ENCODE measurements at regions not wholly inside any gene's neighbourhood (a gene's known extent, or its start where the extent isn't known, plus 50 kb on each side); places are given as distances from the start of the nearest gene placed in this dataset.

DNA sequence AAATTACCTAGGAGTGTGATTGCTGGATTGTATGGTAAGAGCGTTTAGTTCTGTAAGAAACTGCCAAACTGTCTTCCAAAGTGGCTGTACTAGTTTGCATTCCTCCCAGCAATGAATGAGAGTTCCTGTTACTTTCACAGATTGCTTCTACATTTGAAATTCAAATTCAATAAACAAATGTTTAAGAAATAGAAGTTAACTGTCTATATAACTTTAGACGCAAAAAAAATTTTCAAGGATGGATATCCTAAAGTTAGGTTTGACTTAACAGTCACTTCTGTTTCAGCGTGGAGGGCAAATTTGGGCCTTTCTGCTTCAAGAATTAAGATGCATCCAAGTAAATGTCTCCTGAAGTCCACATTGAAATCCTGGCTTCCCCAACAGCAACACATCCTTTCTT, 445.6 kb downstream of the TAF11L14 start:
- H3K4me3 ChIP-seq (replicated peaks; ENCODE audit: low read depth, low read length), result no peak overlapping the region
- TF ChIP-seq CTCF (IDR thresholded peaks at IDR 0.05; ENCODE audit: low read depth, low read length, missing control alignments), result no peak
- no peak for DNase-seq (ENCODE audit: extremely low read depth, low read depth)

DNA sequence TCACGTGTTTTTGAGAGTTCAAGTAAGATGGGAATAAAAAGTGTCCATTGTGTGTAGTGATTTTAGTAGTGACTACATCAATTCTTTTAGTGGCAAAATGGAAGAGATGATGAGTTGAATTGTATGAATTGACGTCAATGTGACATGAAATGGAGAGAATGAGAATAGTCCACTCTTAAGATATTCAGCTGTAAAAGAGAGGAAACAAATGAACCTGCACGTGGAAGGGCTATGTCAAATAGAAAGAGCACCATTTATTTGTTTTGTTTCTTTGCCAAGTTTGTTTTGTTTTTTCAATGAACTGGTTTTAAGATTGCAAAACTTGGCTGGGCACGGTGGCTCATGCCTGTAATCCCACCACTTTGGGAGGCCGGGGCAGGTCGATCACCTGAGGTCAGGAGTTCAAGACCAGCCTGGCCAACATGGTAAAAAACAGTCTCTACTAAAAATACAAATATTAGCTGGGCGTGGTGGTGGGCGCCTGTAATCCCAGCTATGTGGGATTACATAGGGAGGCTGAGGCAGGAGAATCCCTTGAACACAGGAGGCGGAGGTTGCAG, 453.8 kb downstream of the TAF11L14 start:
- TF ChIP-seq CTCF (IDR thresholded peaks at IDR 0.05; ENCODE audit: low read depth, low read length, missing control alignments), result no peak
- no peak overlapping the region for H3K4me3 ChIP-seq (replicated peaks; ENCODE audit: low read depth, low read length)
- no peak for DNase-seq (ENCODE audit: extremely low read depth, low read depth)

DNA sequence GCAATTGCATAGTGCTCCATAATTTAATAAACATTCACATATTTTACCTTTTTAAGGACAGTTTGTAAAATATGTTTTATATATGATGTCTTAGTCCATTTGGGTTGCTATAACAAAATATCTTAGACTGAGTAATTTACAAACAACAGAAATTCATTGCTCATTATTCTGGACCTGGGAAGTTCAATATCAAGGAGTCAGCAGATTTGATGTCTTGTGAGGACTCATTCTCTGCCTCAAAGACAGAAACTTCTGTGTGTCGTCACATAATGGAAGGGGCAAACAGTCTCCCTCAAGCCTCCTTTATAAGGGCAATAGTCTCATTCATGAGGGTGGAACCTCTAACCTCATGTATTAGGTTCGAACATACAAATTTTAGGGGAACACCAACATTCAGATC, 455.9 kb downstream of the TAF11L14 start:
- no peak for TF ChIP-seq CTCF (IDR thresholded peaks at IDR 0.05; ENCODE audit: low read depth, low read length, missing control alignments)
- no peak for DNase-seq (ENCODE audit: extremely low read depth, low read depth)
- no peak overlapping the region for H3K4me3 ChIP-seq (replicated peaks; ENCODE audit: low read depth, low read length)

DNA sequence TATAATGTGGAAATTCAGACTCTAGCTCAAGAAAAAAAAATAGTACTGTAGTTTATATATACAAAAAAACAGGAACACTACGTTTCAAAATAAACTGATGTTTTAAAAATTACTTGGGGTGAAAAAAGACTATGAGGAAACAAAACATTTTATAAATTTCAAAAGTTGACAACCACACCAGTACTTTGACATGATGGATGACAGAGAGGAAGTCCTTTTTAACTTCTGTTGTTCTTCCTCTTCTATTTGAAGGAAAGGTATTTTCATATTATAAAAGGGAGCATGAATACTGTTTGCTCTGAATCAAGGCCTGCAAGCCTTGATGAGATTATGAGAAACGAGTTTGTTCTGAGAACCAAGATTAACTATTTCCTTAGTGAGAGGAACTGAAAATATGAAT, 456.9 kb downstream of the TAF11L14 start:
- no peak overlapping the region for H3K4me3 ChIP-seq (replicated peaks; ENCODE audit: low read depth, low read length)
- no peak for TF ChIP-seq CTCF (IDR thresholded peaks at IDR 0.05; ENCODE audit: low read depth, low read length, missing control alignments)
- no peak for DNase-seq (ENCODE audit: extremely low read depth, low read depth)

- H3K4me3 ChIP-seq (replicated peaks; ENCODE audit: low read depth, low read length), result no peak overlapping the region
- no peak for DNase-seq (ENCODE audit: extremely low read depth, low read depth)
- no peak for TF ChIP-seq CTCF (IDR thresholded peaks at IDR 0.05; ENCODE audit: low read depth, low read length, missing control alignments)
Measured at GRCh38 chr5:18091758-18092157, 457.5 kb downstream of the TAF11L14 start.

DNA sequence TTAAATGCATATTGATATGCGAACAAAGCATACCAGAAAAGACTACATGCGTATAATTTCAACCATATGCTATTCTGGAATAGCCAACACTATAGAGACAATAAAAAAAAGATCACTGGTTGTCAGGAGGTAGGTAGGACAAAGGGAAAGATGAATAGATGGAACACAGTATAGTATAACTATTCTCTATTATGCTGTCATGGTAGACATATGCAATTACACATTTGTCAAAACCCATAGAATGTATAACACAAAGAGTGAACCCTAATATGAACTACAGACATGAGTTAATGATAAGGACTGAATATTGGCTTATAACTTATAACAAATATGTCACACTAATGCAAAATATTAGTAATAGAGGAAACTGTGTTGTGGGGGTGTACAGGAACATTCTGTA, 460.8 kb downstream of the TAF11L14 start:
- no peak overlapping the region for H3K4me3 ChIP-seq (replicated peaks; ENCODE audit: low read depth, low read length)
- TF ChIP-seq CTCF (IDR thresholded peaks at IDR 0.05; ENCODE audit: low read depth, low read length, missing control alignments), result no peak
- DNase-seq (ENCODE audit: extremely low read depth, low read depth), result no peak

DNA sequence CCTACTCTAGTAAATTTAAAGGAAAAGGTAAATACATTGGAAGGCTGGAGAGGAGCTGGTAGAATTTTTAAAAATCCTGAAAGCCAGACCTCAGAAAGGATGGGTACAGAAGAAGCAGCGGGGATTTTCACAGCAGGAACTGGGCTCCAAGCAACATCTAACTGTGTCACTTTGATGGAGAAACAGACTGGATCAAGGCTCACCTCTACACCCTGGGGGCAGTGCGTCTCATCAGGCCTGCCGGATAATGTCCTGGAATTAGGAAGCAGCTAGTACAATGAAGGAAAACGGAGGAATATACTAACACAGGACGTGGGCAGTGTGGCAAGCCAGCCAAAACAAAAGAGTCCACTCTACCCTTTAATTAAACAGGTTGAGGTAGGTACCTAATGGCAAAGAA, 463.6 kb downstream of the TAF11L14 start:
- no peak overlapping the region for H3K4me3 ChIP-seq (replicated peaks; ENCODE audit: low read depth, low read length)
- DNase-seq (ENCODE audit: extremely low read depth, low read depth), result no peak
- no peak for TF ChIP-seq CTCF (IDR thresholded peaks at IDR 0.05; ENCODE audit: low read depth, low read length, missing control alignments)

All from HFF-Myc (cell line).